Panc1 (cell line): ENCODE measurements at regions not wholly inside any gene's neighbourhood (a gene's known extent, or its start where the extent isn't known, plus 50 kb on each side); places are given as distances from the start of the nearest gene placed in this dataset.

Experiments used
- POLR2AphosphoS5 ChIP-seq: IDR thresholded peaks from 2 replicates; pipeline ENCODE4 v1.6.1; 2012; ENCODE audit warnings: mild to moderate bottlenecking, low read depth, low read length, moderate library complexity
- TCF7L2 ChIP-seq: IDR thresholded peaks from 2 replicates; pipeline ENCODE4 v1.6.1; 2011; ENCODE audit warnings: mild to moderate bottlenecking, low read depth, low read length, inconsistent platforms
- TF ChIP-seq, protein P1 (sequence below): fragments of 450-650 bp; IDR thresholded peaks from 2 replicates; pipeline ENCODE4 v1.5.1; 2017; ENCODE audit warnings: mild to moderate bottlenecking
- TF ChIP-seq, protein P2 (sequence below), 2 experiments: IDR thresholded peaks; 2 replicates each; pipeline ENCODE4 v1.6.1; 2011 to 2012; ENCODE audit warnings: low read depth in 2 of 2, control low read depth in 1 of 2, low read length in 1 of 2, mild to moderate bottlenecking in 1 of 2, moderate library complexity in 1 of 2; ENCODE audit not compliant: insufficient read depth in 1 of 2

DNA sequence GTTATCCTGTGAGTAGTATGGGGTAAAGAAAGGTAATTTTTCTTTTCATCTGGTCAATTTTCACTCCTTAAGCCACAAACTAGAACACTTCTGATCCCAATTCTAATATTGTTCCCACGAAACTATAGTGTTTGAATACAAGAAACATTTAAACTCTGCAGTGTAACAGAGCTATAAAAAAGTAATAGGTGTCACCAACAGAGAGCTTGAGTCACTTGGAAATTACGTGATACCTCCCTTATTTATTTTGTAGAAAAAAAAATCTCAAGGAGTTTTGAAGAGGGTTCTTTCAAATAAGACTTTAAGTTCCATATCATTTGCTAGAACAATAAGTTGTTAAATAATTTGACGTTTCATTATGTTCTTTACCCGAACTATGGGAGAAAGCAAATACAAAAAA lies 959.4 kb downstream of the JRKL start:
- no peak for TF ChIP-seq POLR2AphosphoS5
- TF ChIP-seq, protein P1, sequence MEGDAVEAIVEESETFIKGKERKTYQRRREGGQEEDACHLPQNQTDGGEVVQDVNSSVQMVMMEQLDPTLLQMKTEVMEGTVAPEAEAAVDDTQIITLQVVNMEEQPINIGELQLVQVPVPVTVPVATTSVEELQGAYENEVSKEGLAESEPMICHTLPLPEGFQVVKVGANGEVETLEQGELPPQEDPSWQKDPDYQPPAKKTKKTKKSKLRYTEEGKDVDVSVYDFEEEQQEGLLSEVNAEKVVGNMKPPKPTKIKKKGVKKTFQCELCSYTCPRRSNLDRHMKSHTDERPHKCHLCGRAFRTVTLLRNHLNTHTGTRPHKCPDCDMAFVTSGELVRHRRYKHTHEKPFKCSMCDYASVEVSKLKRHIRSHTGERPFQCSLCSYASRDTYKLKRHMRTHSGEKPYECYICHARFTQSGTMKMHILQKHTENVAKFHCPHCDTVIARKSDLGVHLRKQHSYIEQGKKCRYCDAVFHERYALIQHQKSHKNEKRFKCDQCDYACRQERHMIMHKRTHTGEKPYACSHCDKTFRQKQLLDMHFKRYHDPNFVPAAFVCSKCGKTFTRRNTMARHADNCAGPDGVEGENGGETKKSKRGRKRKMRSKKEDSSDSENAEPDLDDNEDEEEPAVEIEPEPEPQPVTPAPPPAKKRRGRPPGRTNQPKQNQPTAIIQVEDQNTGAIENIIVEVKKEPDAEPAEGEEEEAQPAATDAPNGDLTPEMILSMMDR: no peak
- TF ChIP-seq, protein P2, sequence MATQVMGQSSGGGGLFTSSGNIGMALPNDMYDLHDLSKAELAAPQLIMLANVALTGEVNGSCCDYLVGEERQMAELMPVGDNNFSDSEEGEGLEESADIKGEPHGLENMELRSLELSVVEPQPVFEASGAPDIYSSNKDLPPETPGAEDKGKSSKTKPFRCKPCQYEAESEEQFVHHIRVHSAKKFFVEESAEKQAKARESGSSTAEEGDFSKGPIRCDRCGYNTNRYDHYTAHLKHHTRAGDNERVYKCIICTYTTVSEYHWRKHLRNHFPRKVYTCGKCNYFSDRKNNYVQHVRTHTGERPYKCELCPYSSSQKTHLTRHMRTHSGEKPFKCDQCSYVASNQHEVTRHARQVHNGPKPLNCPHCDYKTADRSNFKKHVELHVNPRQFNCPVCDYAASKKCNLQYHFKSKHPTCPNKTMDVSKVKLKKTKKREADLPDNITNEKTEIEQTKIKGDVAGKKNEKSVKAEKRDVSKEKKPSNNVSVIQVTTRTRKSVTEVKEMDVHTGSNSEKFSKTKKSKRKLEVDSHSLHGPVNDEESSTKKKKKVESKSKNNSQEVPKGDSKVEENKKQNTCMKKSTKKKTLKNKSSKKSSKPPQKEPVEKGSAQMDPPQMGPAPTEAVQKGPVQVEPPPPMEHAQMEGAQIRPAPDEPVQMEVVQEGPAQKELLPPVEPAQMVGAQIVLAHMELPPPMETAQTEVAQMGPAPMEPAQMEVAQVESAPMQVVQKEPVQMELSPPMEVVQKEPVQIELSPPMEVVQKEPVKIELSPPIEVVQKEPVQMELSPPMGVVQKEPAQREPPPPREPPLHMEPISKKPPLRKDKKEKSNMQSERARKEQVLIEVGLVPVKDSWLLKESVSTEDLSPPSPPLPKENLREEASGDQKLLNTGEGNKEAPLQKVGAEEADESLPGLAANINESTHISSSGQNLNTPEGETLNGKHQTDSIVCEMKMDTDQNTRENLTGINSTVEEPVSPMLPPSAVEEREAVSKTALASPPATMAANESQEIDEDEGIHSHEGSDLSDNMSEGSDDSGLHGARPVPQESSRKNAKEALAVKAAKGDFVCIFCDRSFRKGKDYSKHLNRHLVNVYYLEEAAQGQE (IDR thresholded peaks at IDR 0.05; ENCODE audit: insufficient read depth in 1 of 2, low read depth in 2 of 2, low read length in 1 of 2): no peak
- no peak for TF ChIP-seq TCF7L2
